Right lobe of liver (tissue), 6 donors: ENCODE measurements at regions not wholly inside any gene's neighbourhood (a gene's known extent, or its start where the extent isn't known, plus 50 kb on each side); places are given as distances from the start of the nearest gene placed in this dataset.

Experiments used
- ATAC-seq, 4 donors: fragments of 200-7000 bp; cut with Tn5 transposase; one replicate each; pipeline ENCODE4 v1.9.1; 2020; ENCODE audit warnings: mild to moderate bottlenecking in 4 of 4, moderate library complexity in 4 of 4
- DNase-seq, 3 donors: peaks; one replicate each; pipeline ENCODE4 v3.0.0-alpha.2; 2020
- H3K27ac ChIP-seq, 3 donors: fragments of 200-600 bp; one replicate each; pipeline ENCODE4 v1.8.0; 2022
- H3K27me3 ChIP-seq, 2 donors: fragments of 200-600 bp; one replicate each; pipeline ENCODE4 v1.8.0; 2022
- H3K36me3 ChIP-seq, 4 donors: fragments of 200-600 bp; sonication (generic) in 1 of 4; one replicate each; pipeline versions ENCODE4 v1.5.1 to v1.8.0; 2017 to 2022; ENCODE audit warnings: control low read depth in 1 of 4
- H3K4me1 ChIP-seq, 4 donors: fragments of 200-600 bp; sonication (generic) in 1 of 4; one replicate each; pipeline versions ENCODE4 v1.5.1 to v1.8.0; 2017 to 2022; ENCODE audit warnings: control low read depth in 1 of 4
- H3K4me3 ChIP-seq, 3 donors: fragments of 200-600 bp; one replicate each; pipeline ENCODE4 v1.8.0; 2022
- H3K9me3 ChIP-seq, 4 donors: fragments of 200-600 bp; sonication (generic) in 1 of 4; one replicate each; pipeline versions ENCODE4 v1.5.1 to v1.8.0; 2017 to 2022; ENCODE audit warnings: control low read depth in 1 of 4
- CTCF ChIP-seq, 4 donors: fragments of 200-600 bp in 3 of 4; fragments of 450-650 bp in 1 of 4; IDR thresholded peaks; one replicate each; pipeline versions ENCODE4 v1.5.1 to v1.8.0; 2016 to 2022; ENCODE audit warnings: antibody characterized with exemption in 4 of 4, mild to moderate bottlenecking in 2 of 4
- POLR2A ChIP-seq: fragments of 450-650 bp; IDR thresholded peaks from one replicate; pipeline ENCODE4 v1.6.1; 2017; ENCODE audit warnings: antibody characterized with exemption, mild to moderate bottlenecking
- WGBS: methylation state at CpG from one replicate; pipeline ENCODE4 v1.1.6; 2018; ENCODE audit warnings: low coverage, low lambda C conversion rate; ENCODE audit not compliant: insufficient coverage; ENCODE audit errors: missing lambda C conversion rate; 5-methylcytosine and 5-hydroxymethylcytosine counted together
- intact Hi-C, 2 donors: fragments of 100-400 bp; cut with DNase I; formaldehyde crosslinking; loops; one replicate each; pipeline versions ENCODE4 v1.11.2 to v1.14.1; 2022
- donor health status: DM: no; HTN: yes; CAD: no.
- donor health status: DM: no; HTN: no; CAD: no.
- donor health status: DM: no; HTN: no; CAD: no.
- donor health status: DM: no; HTN: yes; CAD: no.
- donor health status: DM: no; HTN: yes; CAD: no.

- intact Hi-C loops: loop anchor here (10.0 kb wide), 2 partner anchors 299 to 729 kb away; no protein-coding TSS in a partner anchor
- WGBS: 72% methylated on average over 4 of the region's 4 CpGs
- TF ChIP-seq CTCF (IDR thresholded peaks at IDR 0.05): no peak
- no peak for TF ChIP-seq POLR2A
Measured at GRCh38 chr3:102533784-102534183, 99.0 kb downstream of the ZPLD1 start.

GRCh38 chr3:102536456-102536855 is 101.6 kb downstream of the ZPLD1 start:
- H3K36me3 ChIP-seq: no peaks in the 10 kb centered on the region
- H3K4me3 ChIP-seq: no peak overlapping the region
- H3K27ac ChIP-seq: no peak overlapping the region
- peak; percentile 45 to 55 (median 50) for TF ChIP-seq CTCF (IDR thresholded peaks at IDR 0.05)
- TF ChIP-seq POLR2A: no peak
- no peaks in the 10 kb centered on the region for H3K9me3 ChIP-seq
- no peaks in the 10 kb centered on the region for H3K4me1 ChIP-seq
- H3K27me3 ChIP-seq: no peaks in the 10 kb centered on the region
- intact Hi-C loops: loop anchor here (10.0 kb wide), 2 partner anchors 302 to 732 kb away; no protein-coding TSS in a partner anchor
- 13% methylated on average over 7 of the region's 7 CpGs for WGBS
- ATAC-seq (peak; percentile 85 to 94 (median 90)), DNase-seq (no peak)

More at GRCh38 chr3:102533784-102534183, 99.0 kb downstream of the ZPLD1 start:
- Histone ChIP-seq H3K27ac (no peak overlapping the region), H3K36me3 (no peaks in the 10 kb centered on the region), H3K9me3 (no peaks in the 10 kb centered on the region), H3K4me1 (no peaks in the 10 kb centered on the region), H3K27me3 (no peaks in the 10 kb centered on the region), H3K4me3 (no peak overlapping the region)
- no peak for ATAC-seq
- DNase-seq: no peak

- WGBS: 50% methylated on average over 1 of the region's 1 CpG
- intact Hi-C loops: loop anchor here (10.0 kb wide), 2 partner anchors 302 to 732 kb away; no protein-coding TSS in a partner anchor
- no peak overlapping the region for H3K4me3 ChIP-seq
- no peak overlapping the region for H3K27ac ChIP-seq
- ATAC-seq (peak; percentile 48 to 75 (median 52)), DNase-seq (no peak)
- no peaks in the 10 kb centered on the region for H3K4me1 ChIP-seq
- TF ChIP-seq POLR2A (no peak), CTCF (IDR thresholded peaks at IDR 0.05) (no peak)
- no peaks in the 10 kb centered on the region for H3K27me3 ChIP-seq
- no peaks in the 10 kb centered on the region for H3K36me3 ChIP-seq
- no peaks in the 10 kb centered on the region for H3K9me3 ChIP-seq
Measured at GRCh38 chr3:102537123-102537522, 102.3 kb downstream of the ZPLD1 start.

GRCh38 chr3:102544741-102545140 is 109.9 kb downstream of the ZPLD1 start:
- WGBS: 84% methylated on average over 6 of the region's 6 CpGs
- ATAC-seq: no peak
- DNase-seq: no peak
- H3K4me1 ChIP-seq: no peaks in the 10 kb centered on the region
- intact Hi-C loops: no loop called here
- H3K4me3 ChIP-seq: no peak overlapping the region
- no peak overlapping the region for H3K27ac ChIP-seq
- H3K36me3 ChIP-seq: no peaks in the 10 kb centered on the region
- TF ChIP-seq CTCF (IDR thresholded peaks at IDR 0.05): no peak
- TF ChIP-seq POLR2A: no peak
- no peaks in the 10 kb centered on the region for H3K9me3 ChIP-seq
- H3K27me3 ChIP-seq: no peaks in the 10 kb centered on the region

- Histone ChIP-seq H3K4me3 (no peak overlapping the region), H3K9me3 (no peaks in the 10 kb centered on the region), H3K27me3 (no peaks in the 10 kb centered on the region), H3K4me1 (no peaks in the 10 kb centered on the region), H3K27ac (no peak overlapping the region), H3K36me3 (no peaks in the 10 kb centered on the region)
- 100% methylated on average over 1 of the region's 2 CpGs for WGBS
- no peak for DNase-seq
- ATAC-seq: no peak
- intact Hi-C loops: no loop called here
- TF ChIP-seq POLR2A (no peak), CTCF (IDR thresholded peaks at IDR 0.05) (no peak)
Measured at GRCh38 chr3:102545276-102545675, 110.5 kb downstream of the ZPLD1 start.
